ENCODE measurements at regions not wholly inside any gene's neighbourhood (a gene's known extent, or its start where the extent isn't known, plus 50 kb on each side); places are given as distances from the start of the nearest gene placed in this dataset.

GRCh38 chr6:4185419-4185818 is 50.0 kb upstream of the ECI2 start:
- TF ChIP-seq MAX (IDR thresholded peaks at IDR 0.05; ENCODE audit: low read depth, low read length), result no peak
- no peak for TF ChIP-seq MYC (IDR thresholded peaks at IDR 0.05; ENCODE audit: low read depth, low read length)
- no peak for TF ChIP-seq CTCF (IDR thresholded peaks at IDR 0.05; ENCODE audit: low read depth, low read length)
- no peak for TF ChIP-seq POLR2A (IDR thresholded peaks at IDR 0.05; ENCODE audit: extremely low read depth, insufficient read length)
- peak; percentile 63 for DNase-seq (ENCODE audit: low read depth)
- no peak overlapping the region for H3K4me3 ChIP-seq (ENCODE audit: low read depth, low read length)
